ENCODE measurements at regions not wholly inside any gene's neighbourhood (a gene's known extent, or its start where the extent isn't known, plus 50 kb on each side); places are given as distances from the start of the nearest gene placed in this dataset.

GRCh38 chr3:30988769-30989168 lies 94.3 kb upstream of the GADL1 start:
- POLR2A ChIA-PET: no interaction called here
- no peak for DNase-seq (ENCODE audit: extremely low spot score)
- CTCF ChIA-PET: no interaction called here
- no peak for TF ChIP-seq CTCF (IDR thresholded peaks at IDR 0.05; ENCODE audit: control extremely low read depth, extremely low read depth, low read depth, missing control alignments)

- ChIA-PET CTCF (no interaction called here), POLR2A (no interaction called here)
- DNase-seq (ENCODE audit: extremely low spot score): no peak
- TF ChIP-seq CTCF (IDR thresholded peaks at IDR 0.05; ENCODE audit: control extremely low read depth, extremely low read depth, low read depth, missing control alignments): no peak
These were observed 95.0 kb upstream of the GADL1 start for GRCh38 chr3:30989276-30990030.

GRCh38 chr3:30996467-30996866 lies 102.0 kb upstream of the GADL1 start:
- TF ChIP-seq CTCF (IDR thresholded peaks at IDR 0.05; ENCODE audit: control extremely low read depth, extremely low read depth, low read depth, missing control alignments): no peak
- ChIA-PET POLR2A (no interaction called here), CTCF (interaction anchor here (1.7 kb wide), 1 partner anchor 62 kb away, joined by 4 read pairs; no protein-coding TSS in a partner anchor)
- no peak for DNase-seq (ENCODE audit: extremely low spot score)

GRCh38 chr3:31002730-31003129 lies 108.3 kb upstream of the GADL1 start:
- ChIA-PET POLR2A (no interaction called here), CTCF (interaction anchor here (0.9 kb wide), 1 partner anchor 234 kb away, joined by 3 read pairs; no protein-coding TSS in a partner anchor)

GRCh38 chr3:31004025-31004678 lies 109.7 kb upstream of the GADL1 start:
- no peak for TF ChIP-seq CTCF (IDR thresholded peaks at IDR 0.05; ENCODE audit: control extremely low read depth, extremely low read depth, low read depth, missing control alignments)
- DNase-seq (ENCODE audit: extremely low spot score): no peak
- ChIA-PET CTCF (no interaction called here), POLR2A (no interaction called here)

More at GRCh38 chr3:31002730-31003129, 108.3 kb upstream of the GADL1 start:
- no peak for DNase-seq (ENCODE audit: extremely low spot score)
- TF ChIP-seq CTCF (IDR thresholded peaks at IDR 0.05; ENCODE audit: control extremely low read depth, extremely low read depth, low read depth, missing control alignments): no peak

GRCh38 chr3:31008994-31009393 lies 114.5 kb upstream of the GADL1 start:
- no peak for TF ChIP-seq CTCF (IDR thresholded peaks at IDR 0.05; ENCODE audit: control extremely low read depth, extremely low read depth, low read depth, missing control alignments)
- no peak for DNase-seq (ENCODE audit: extremely low spot score)
- POLR2A ChIA-PET: no interaction called here

More at GRCh38 chr3:31008994-31009393, 114.5 kb upstream of the GADL1 start:
- CTCF ChIA-PET: no interaction called here
